Bone marrow (tissue), 2 donors: ENCODE measurements at regions not wholly inside any gene's neighbourhood (a gene's known extent, or its start where the extent isn't known, plus 50 kb on each side); places are given as distances from the start of the nearest gene placed in this dataset.

ENCODE experiments used
- DNase-seq, 2 donors: peaks; one replicate each; lab custom pipeline; 2025; lab: John Stamatoyannopoulos, UW

DNA sequence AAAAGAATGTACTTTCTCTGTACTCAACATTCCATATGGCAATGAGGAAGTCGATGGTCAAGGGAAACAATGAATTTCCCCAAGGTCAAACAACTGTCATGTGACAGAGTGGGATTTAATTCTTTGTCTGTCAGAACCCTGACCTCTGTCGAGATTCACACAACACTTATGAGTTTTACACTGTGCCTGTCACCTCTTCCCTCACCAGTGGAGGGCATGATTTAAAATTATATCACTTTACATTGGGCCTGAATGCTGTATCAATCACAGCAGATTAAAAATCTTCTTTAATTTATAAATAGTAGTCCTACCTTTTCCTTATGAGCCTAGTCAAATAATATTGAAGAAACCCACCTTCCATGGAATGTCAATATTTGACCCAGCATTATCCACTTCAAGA lies 276.7 kb downstream of the CDH10 start:
- no peak for DNase-seq

DNA sequence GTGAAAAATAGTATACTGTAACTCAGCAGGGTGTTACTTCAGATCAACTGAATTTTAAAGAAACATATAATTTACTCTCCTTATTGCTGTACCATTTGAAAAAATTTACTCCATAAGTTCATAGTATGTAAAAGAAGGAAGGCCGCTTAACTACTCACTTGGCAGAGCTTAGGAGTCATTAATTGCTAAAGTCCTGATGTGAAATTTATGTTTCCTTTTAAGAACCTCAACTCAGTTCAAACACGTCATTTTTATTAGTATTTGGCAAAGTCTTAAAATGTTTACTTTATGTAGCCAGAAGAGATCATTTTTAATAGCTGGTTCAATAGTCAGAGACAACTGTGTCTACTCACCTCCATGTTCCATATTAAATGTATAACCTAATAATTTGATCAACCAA lies 268.6 kb downstream of the CDH10 start:
- DNase-seq = no peak

DNA sequence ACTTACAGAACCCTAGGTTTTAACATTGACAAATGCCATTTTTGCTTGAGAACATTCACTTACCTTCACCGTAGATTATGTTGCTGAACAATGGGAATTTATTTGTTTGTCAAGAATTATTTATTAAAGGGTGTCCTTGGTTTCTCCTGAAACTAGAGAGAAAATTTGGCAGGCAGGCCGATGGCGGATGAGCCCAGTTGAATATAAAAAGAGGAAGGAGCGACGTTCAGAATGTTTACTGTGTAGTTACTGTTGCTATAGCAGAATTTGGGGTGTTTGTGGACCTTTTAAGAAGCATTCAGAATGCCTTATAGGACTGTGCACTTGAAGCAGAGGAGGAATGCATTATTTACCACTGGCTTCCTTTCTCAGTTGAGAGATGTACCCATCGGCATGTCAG lies 268.2 kb downstream of the CDH10 start:
- DNase-seq = no peak

DNA sequence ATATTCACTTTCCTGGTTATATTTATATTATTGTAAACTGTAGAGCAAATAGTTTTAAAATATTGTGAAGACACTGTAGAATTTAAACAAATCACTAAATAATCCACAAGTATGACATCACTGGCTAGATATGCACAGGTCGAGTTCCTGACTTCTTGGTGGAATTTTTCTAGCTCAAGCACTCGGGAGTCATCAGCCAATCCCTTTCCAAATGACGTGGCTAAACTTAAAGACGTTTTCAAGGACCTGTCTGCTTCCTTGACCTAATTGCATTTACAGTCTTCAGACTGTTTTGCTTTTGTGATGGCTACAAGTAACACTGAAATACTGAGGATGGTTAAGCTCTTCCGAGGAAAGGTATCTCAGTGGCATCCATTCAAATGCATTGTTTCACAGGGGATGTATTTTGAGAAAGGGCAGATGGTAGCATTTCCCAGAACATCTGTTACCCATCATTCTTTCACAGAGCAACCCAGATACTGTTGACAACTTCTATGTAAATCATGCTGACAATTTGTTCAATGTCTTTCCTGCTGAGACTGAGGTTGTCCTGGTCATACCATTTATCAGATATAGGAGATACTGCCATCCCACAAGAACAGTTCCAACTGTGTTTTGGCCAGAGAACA lies 262.8 kb downstream of the CDH10 start:
- DNase-seq = no peak

DNA sequence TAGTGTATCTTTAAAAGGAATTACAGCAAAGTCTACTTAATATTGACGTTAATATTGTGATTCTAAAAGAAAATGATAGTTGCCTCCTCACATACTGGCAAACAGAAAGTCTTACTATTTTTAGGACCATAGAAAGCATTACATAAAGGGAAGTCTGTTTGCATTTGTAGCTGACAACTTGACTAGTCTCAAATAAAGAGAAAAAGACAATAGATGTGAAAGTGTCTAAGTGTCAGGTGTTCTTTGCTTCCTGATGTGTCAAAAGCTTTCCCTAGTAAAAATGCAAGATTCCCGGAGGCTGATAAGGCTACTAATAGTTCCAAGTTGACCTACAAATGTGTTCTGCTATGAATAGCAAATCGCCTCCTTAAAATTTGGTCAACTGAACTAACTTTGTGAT lies 259.7 kb downstream of the CDH10 start:
- DNase-seq = no peak

DNA sequence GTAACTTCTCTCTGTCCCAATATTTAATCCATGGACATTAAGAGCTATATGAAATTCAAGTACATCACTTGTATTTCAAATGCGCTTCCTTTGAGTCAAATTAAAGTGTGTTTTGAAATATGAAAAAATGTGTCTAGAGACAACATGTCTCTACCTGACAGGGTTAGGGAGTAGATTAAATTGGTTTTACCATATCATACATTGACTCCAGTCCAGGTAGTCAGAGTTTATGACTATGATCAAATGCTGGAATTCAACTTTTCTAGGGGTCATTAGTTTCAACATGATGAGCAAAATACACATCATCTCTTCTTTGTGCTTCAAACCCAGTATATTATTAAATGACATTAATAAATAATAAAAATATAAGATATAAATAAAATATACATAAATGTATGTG lies 259.2 kb downstream of the CDH10 start:
- DNase-seq = no peak

DNA sequence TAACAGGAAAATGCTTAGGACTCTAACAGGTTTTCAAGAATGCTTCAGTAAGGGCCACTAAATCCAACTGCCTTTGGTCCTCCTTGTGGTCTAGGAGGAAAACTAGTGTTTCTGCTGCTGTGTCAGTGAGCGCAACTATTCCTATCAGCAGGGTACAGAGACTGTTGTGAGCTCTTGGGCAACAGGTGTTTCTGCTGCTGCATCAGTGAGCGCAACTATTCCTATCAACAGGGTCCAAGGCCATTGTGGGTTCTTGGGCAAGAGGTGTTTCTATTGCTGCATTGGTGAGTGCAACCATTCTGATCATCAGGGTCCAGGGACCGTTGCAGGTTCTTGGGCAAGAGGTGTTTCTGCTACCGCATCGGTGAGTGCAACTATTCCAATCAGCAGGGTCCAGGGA lies 256.3 kb downstream of the CDH10 start:
- DNase-seq = no peak

DNA sequence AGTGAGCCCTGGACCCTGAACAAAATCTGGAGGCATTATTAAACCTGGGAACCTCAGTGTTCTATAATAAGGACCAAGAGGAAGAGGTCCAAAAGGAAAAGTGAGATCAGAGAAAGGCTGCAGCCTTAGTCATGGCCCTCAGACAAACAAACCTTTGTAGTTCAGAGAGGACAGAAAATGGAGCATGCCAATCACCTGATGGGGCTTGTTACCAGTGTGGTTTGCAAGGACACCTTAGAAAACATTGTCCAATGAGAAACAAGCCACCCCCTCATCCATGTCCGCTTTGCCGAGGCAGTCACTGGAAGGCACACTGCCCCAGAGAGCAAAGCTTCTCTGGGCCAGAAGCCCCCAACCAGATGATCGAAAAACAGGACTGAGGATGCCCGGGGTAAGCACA lies 254.8 kb downstream of the CDH10 start:
- no peak for DNase-seq

DNA sequence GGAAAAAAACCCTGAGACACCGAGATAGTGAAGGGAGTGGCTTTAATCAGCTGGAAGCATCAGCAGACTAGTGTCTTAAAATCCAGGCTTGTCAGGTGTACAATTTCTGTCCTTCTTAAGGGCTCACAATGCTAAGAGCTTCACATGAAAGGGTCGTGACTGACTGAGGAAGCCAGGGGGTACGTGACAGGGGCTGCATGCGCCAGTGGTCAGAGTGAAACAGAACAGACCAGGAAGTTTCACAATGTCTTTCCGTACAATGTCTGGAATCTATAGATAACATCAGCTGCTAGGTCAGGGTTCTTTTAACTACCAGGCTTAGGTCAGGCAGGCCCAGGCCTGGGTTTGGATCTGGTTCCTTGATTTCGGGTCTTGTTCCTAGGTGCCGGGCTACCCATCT lies 253.0 kb downstream of the CDH10 start:
- no peak for DNase-seq

DNA sequence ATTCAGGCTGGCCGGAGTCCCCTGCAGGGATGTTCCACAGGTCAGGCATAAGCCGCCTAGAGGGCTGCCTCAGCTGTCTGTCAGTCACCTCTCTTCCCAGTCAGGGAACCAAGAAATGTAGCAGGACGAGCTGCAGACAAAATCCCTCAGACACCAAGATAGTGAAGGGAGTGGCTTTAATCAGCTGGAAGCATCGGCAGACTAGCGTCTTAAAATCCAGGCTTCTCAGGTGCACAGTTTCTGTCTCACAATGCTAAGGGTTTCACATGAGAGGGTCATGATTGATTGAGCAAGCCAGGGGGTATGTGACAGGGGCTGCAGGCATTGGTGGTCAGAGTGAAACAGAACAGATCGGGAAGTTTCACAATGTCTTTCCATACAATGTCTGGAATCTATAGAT lies 247.2 kb downstream of the CDH10 start:
- DNase-seq = no peak

DNA sequence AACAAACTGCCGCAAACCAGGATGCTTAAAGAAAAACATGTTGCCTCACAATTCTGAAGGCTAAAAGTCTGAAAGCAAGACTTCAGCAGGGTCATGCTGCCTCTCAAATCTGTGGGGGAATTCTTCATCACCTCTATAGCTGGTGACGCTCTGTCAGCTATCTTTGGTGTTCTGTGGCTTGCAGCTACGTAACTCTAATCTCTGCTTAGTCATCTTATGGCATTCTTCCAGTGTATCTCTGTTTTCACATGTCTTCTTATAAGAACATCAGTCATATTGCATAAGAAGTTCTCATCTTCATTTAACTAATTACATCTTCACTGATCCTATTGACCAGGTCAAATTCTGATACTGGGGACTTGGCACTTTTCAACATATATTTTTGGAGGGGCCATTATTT lies 243.0 kb downstream of the CDH10 start:
- no peak for DNase-seq

DNA sequence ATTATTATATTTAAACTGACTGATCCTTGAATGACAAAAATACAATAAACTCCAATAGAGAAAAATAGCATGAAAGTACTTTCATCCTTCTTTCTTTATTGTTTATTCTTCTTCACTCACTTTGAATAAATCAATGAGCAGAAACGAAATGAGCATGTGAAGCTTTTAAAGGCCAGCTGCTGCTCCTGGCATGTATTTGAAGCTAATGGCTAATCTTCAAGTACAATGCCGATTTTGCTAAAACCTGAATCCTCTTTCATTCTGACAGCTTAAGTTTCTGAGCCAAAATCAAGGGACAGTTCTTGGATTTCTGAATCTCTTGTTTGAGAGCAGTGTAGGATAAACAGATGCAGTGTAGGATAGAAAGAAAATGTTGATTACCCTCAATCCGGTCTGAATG lies 237.3 kb downstream of the CDH10 start:
- DNase-seq = no peak

DNA sequence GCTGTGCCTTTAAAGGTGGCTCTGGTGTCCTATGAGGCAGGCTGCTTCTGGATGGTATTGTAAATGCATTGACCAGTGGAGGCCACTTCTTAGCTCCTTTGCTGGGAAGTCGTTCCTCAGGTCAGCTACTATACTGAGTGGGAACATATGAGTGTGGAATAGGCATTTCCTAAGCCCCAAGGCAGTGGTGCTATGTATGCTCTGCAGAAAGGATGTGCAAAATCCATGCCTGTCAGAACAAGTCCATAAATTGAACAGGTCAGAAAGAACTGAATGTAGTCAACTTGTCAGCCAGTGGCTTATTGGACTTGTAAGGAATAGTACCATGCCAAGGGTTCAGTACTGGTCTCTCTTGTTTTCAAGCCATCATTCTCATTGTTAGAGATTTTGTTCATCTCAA lies 216.4 kb downstream of the CDH10 start:
- no peak for DNase-seq

DNA sequence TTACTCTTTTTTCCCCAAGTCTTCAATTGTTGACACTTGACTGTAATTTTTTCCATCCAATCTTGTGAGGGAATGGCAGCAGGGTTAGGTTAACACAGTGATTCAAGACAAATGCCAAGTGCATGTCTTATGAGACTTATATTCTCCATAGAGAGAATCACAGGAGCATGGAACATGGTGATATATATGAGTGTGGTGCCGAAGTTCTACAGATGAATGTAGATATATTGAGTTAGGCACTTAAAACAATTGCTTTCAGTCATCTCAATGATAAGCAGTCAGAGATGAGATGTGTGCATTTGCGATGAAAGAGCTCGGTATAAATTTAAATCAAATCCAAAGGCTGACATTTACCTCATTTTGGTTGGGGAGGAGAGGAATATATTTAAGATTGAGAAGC lies 211.2 kb downstream of the CDH10 start:
- DNase-seq = no peak
